MM.1S (cell line): ENCODE measurements at regions not wholly inside any gene's neighbourhood (a gene's known extent, or its start where the extent isn't known, plus 50 kb on each side); places are given as distances from the start of the nearest gene placed in this dataset.

ENCODE experiments used
- CTCF ChIP-seq: fragments of 300-600 bp; sonication (generic); IDR thresholded peaks from 2 replicates; pipeline ENCODE4 v1.5.1; 2016; ENCODE audit warnings: antibody characterized with exemption, low read length, mixed read lengths
- EZH2 ChIP-seq: fragments of 300-600 bp; sonication (generic); optimal IDR thresholded peaks from 2 replicates; pipeline ENCODE3; 2017; ENCODE audit warnings: low read depth, mild to moderate bottlenecking, antibody characterized with exemption, low read length, mixed read lengths
- EZH2phosphoT487 ChIP-seq: fragments of 300-600 bp; sonication (generic); IDR thresholded peaks from 2 replicates; pipeline ENCODE4 v1.6.1; 2018; ENCODE audit warnings: antibody characterized with exemption, low read length

GRCh38 chr3:84487296-84487695, 471.5 kb upstream of the CADM2 start:
- no peak for TF ChIP-seq CTCF
- TF ChIP-seq EZH2: no peak
- no peak for TF ChIP-seq EZH2phosphoT487
